ENCODE measurements at regions not wholly inside any gene's neighbourhood (a gene's known extent, or its start where the extent isn't known, plus 50 kb on each side); places are given as distances from the start of the nearest gene placed in this dataset.

GRCh38 chr2:237150186-237150585 lies 64.5 kb downstream of the COPS8 start:
- no peak for DNase-seq (ENCODE audit: low spot score)

- no peak for DNase-seq (ENCODE audit: low spot score)
These were observed 65.2 kb downstream of the COPS8 start for GRCh38 chr2:237150831-237151375.

GRCh38 chr2:237152361-237152760 lies 66.7 kb downstream of the COPS8 start:
- DNase-seq (ENCODE audit: low spot score) = no peak

DNA sequence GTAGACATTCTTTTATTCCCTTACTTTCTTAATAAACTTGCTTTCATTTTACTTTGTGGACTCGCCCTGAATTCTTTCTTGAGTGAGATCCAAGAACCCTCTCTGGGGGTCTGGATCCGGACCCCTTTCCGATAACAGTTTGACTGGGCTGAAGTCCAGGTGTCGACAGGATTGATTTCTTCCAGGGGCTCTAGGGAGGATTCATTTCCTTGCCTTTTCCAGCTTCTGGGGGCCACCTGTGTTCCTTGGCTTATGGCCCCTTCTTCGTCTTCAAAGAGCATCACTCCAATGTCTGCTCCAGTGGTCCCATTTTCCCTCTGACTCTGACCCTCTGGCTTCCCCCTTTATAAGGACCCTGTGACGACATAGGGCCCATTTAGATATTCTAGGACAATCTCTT lies 67.5 kb downstream of the COPS8 start:
- DNase-seq (ENCODE audit: low spot score) = no peak

- peak; percentile 51 for DNase-seq (ENCODE audit: low spot score)
These were observed 68.5 kb downstream of the COPS8 start for GRCh38 chr2:237154082-237154638.

DNA sequence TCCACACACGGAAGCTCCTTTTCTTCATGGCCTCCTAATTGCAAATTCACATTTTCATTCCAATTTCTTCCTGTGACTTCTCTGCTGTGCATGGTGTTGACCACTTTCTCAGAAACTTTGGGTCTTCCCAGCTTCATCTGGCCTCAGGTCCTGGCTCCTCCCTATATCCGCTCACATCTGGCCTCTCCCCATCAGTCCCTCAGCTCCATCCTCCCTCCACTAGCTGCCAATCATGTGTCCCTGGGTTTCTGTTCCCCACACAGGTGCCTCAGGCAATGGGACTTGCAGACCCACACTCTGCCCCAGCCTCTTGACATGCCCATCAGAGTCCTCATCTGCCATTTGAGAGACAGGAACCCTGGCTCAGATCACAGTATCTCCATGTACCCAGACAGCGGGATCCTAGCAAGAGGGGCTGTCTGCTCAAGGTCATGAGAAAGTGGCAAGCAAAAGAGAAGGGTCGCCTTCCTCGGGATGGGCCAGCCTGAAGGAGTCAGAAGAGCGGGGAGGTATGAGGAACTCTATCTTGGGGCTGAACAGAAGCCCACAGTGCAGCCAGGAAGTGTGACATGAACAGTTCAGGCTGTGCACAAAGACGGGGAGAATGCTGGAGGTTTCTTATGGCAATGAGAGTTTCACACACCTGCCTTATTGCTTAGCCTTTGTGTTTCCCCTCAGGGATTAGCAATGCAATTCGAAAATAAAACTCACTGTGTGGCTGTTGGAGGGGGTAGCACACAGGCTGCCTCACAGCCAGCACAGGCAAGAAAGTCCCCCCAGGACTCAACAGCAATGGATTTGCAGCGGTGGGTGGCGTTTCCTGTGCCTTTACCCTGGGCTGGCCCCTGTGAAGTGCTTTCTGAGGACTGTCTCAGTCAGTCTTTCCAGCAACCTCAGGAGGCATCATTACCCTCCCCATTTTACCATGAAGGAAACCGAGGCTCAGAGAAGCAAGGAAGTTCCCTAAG lies 69.5 kb downstream of the COPS8 start:
- DNase-seq (ENCODE audit: low spot score) = no peak

DNA sequence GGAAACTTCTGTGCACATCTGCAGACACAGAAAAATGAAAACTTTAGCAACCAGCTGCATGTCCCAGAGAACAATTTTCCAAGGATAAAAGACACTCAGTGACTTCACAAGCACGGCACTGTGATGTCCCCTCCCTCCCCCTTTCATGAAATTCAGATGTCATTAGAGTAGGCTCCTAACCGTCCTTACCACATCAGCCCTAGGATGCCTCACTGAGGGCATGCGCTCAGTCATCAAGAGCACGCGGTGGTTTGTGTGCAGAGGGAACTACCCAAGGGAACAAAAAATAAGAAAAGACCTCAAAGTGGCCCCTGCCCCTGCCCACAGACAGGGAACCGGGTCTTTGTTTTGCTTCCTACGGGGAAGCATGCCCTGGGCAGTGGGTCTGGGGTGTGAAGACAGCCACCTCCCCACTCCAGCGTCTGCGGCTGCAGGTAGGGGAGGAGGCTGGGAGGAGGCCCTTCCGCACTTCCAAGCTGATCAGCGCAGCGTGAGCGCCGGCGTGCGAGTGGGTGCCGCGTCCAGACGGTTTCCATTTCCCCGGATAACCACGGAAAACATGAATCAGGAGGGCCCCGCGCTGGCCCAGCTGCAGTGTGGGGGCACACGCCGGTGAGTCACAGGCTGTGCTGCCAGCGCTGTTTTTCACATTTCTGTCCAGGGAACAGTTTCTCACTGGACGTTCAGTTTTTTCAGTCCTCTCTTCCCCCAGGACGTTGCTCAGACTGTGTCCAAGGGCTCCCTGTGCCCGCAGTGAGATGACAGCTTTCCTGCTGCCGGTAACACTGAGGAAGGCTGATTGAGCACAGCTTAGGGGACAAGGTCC lies 70.6 kb downstream of the COPS8 start:
- DNase-seq (ENCODE audit: low spot score) = no peak

DNA sequence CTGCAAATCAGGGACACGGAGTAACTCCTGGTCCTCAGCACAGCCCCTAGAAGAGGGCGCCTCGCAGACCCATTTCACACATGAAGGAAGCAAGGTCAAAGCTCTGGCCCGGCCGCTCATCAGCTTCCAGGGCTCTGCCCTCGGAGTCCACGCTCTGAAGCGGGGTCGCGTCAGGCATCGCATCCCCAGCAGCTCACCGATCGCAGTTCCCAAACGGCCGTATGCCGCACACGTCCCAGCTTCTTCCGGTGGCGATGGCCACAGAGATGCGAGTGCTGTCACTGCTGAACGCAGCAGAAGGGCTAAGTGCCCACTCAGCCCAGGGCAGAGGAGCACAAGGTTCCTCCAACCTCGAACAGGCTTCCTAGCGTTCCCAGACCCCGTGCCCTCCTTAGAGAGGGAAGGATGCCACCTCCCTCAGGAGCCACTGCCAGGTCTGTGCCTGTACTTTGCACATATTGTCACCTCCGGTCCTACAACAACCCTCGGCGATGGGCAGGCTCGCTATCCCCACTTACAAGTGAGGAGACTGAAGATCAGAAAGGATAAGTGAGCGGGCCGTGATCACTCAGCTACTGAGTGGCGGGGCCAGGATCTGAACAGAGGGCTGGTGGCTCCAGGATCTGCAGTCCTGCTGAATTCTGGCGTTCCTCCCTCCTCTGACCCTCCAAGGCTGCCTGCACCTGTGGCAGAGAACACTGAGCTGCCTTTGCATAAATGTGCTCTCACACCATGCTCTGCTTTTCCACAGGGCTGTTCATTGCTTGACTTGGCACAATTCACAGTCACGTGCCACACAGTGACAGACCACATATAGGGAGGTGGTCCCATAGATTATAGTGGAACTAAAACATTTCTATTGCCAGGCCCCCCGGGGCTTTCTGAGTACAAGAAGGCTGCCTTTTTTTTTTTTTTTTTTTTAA lies 71.4 kb downstream of the COPS8 start:
- DNase-seq (ENCODE audit: low spot score) = no peak

DNA sequence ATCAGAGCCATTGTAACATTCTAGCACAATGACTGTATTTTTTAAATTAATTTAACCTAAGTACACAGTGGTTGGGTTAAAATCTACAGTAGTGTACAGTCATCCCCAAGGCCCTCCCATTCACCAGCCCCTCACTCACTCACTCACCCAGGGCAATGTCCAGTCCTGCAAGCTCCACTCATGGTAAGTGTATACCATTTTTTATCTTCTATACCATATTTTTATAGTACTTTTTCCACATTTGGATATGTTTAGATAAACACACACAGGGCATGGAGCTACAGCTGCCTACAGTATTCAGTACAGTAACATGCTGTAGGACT lies 72.1 kb downstream of the COPS8 start:
- no peak for DNase-seq (ENCODE audit: low spot score)

GRCh38 chr2:237158194-237158593 lies 72.5 kb downstream of the COPS8 start:
- no peak for DNase-seq (ENCODE audit: low spot score)

DNA sequence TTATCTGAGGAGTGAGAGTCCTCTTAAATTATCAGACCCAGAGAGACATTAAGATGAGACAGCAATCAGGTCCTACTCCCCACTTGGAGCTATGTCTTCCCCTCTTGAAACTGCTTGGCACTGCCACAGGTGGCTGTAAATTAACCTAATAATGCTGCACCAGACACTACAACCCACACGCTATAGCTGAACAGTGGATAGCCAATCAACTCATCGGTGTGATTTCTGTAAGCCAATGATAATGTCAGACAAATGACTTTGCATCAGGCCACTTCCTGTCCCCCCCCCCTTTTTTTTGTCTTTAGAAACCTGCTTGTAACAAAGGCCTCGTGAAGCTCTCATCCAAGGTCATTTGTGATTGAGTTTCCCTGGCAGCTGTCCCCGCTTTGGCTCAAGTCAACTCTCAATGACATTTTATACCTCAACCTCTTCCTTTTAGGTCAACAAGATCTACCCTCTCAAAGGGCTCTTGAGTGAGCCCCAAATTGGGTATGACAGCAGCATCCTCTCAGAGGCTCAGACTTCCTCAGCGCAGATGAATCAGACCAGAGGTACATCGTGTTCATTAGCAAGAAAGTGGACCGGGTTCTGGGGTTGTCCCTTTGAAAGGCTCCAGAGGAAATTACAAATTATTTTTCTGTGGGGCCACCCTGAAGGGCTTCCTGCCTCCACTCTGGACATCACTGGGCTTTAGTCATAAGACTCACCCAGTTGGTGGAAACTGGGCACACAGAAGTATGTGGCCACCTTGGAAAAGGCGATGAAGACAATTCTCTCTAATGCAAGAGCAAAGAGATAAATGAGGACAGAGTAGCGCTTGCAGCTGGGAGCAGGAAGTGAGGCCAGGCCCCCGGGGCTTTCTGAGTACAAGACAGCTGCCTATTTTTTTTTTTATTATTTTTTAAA lies 73.6 kb downstream of the COPS8 start:
- no peak for DNase-seq (ENCODE audit: low spot score)

DNA sequence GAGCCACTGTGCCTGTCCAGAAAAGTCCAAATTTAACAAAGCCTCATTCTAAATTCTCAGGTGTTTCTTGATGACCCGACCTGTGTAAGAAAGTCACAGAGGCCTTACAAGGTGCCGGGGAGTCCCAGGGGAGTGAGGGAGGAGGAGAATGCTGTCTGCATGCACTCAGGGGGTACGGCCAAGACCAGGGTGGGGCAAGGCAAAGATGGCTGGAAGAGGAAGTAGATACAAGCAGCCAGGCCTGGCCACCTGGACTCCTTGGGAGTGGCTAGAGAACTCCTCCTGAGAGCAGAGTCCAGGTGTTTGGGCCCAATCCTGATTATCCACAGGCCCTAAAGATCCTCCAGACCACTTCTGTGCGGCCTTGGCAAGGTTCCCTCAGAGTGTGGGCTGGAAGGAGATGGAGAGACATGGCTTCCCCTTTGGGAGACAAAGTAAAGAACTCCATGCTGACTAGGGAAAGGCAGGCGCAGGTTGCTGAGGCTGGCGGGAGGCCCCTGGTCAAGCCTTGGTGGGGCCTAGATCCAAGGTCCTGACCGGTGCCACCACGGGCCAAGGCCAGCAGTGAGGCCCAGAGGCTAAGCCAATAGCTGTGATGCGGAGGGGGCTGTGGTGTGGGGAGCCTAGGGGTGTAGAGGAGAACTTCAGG lies 74.7 kb downstream of the COPS8 start:
- no peak for DNase-seq (ENCODE audit: low spot score)

DNA sequence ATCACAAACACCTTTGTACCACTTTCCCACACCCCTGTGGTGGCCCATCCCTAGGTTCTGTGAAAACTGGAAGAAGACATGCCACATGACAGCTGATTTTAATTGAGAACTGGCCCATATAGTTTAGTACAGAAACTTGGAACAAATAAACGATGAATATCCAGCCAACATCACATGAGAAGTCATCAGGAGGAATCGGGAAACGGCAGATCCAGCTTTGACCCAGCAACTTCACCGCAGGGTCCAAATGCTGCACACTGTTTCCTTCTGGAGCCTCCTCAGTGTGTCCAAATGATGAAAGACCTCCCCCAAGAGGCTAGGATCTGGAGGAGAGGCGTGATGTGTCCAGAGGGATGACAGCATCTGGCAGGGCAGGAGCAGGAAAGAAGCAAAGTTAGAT lies 75.5 kb downstream of the COPS8 start:
- DNase-seq (ENCODE audit: low spot score) = no peak

DNA sequence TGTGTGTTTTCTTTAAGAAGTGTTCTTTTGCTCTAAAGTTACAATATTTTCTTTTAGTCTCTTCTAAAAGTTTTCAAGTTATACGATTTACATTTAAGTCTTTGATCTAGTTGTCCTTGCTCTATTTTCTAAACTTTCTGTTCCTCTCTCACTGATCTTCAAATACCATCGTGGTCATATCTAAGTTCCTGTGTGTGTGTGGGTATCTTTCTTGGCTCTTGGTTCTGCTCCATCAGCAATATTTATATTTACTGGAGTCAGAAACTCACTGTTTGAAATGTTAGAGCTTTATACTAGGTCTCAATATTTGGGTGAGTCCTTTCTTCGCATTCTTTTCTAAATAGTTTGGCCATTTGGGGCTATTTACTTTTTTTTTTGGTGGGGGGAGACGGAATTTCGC lies 77.3 kb downstream of the COPS8 start:
- no peak for DNase-seq (ENCODE audit: low spot score)

DNA sequence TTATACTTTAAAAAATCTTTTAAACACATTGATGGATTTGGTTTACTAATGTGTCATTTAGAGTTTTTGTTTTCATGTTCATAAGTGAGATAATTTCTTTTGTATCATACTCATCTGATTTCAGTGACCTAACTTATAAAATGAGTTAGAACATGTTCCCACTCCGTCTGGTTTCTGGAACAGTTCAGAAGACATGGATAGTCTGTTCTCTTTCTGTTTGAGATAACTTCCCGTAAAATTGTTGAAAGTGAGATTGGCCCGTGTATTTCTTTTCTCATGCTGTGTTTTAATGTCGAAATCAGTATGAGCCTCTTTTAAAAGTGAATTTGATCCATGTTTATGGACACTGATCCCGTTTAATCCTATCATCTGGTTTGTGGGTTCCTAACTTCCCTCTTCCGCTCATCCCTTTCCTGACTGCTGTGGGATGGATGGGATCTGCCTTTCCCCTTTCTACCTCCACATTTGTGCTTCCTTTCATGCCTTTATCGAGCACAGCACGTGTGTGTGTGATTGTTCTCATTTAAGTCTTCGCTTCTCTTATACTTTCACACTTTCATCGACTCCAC lies 78.9 kb downstream of the COPS8 start:
- no peak for DNase-seq (ENCODE audit: low spot score)

GRCh38 chr2:237165405-237166276 lies 80.0 kb downstream of the COPS8 start:
- peak; percentile 21 for DNase-seq (ENCODE audit: low spot score)

DNA sequence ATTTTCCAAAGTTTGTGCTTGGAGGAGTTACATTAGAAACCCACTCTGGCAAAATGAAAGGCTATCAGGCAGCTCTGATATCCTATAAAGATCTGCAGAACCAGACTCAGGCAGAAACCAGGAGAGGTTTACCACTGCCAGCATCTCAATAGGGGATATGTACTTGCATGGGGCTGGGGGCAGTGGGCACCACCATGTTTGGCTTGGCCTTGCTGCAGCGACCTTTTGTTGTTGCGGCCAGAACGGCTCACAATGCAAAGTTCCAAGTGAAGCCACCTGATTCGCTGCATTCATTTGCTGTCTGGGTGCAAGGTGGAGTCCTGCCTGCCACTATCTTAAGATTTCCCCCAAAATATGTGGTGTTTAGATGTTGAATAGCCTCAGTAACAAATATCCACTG lies 81.3 kb downstream of the COPS8 start:
- DNase-seq (ENCODE audit: low spot score) = no peak

GRCh38 chr2:237167934-237168333 lies 82.2 kb downstream of the COPS8 start:
- DNase-seq (ENCODE audit: low spot score) = no peak

DNA sequence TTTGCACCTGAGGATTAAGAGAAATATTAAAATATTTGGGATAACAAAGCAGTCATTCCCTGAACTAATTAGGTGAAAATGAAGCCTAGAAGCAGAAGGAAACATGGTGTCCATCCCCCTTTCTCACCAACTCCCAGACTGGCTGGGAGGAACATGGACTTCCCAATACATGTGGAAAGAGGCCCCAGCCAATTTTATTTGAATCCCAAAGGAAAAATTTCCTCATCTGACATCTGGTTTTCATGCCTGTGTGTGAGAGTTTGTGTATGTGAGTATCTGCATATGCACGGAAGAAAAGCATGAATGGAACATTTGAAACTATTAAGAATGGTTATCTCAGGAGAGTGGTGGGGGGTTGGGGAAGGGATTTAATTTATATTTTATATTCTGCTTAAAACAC lies 84.3 kb downstream of the COPS8 start:
- no peak for DNase-seq (ENCODE audit: low spot score)
